ENCODE measurements at regions not wholly inside any gene's neighbourhood (a gene's known extent, or its start where the extent isn't known, plus 50 kb on each side); places are given as distances from the start of the nearest gene placed in this dataset.
"Not testable (repeated sequence)": the region's sequence is repeated elsewhere in the genome, so short reads cannot be mapped to it uniquely, and the experiment has no call there.

- Histone ChIP-seq H3K27ac (ENCODE audit: low read depth, low read length, poor library complexity, severe bottlenecking) (no peak overlapping the region), H3K79me2 (ENCODE audit: insufficient read depth, low read depth, low read length) (no peaks in the 10 kb centered on the region), H4K20me1 (ENCODE audit: insufficient read depth, low read length) (no peaks in the 10 kb centered on the region), H3K9me3 (ENCODE audit: low read length) (peaks cover 5% of the 10 kb centered on the region; the same call in 1 of the 2 replicates), H3K4me3 (ENCODE audit: low read depth, low read length, poor library complexity, severe bottlenecking) (no peak overlapping the region), H3K4me2 (ENCODE audit: low read length) (no peak overlapping the region), H3K9me2 (ENCODE audit: insufficient read depth, low read length) (no peaks in the 10 kb centered on the region), H3K4me1 (ENCODE audit: insufficient read depth, low read length, poor library complexity, severe bottlenecking) (peaks cover 20% of the 10 kb centered on the region), H2AFZ (ENCODE audit: low read length) (no peak overlapping the region), H3K36me3 (ENCODE audit: insufficient read depth, low read length) (no peaks in the 10 kb centered on the region)
- intact Hi-C loops (cut with micrococcal nuclease; ENCODE audit: unreplicated experiment): no loop called here
- ChIA-PET POLR2A (interaction anchor here (0.6 to 2.0 kb wide), 4 partner anchors 12 to 95 kb away, joined by 3 to 8 read pairs (median 5); no protein-coding TSS in a partner anchor), CTCF (ENCODE audit: unreplicated experiment) (no interaction called here)
- DNase-seq (ENCODE audit: low spot score): no peak
- BruUV-seq (replicated peaks): no TSS peak
- TF ChIP-seq EZH2phosphoT487 (IDR thresholded peaks at IDR 0.05; ENCODE audit: borderline replicate concordance, low read depth, low read length) (no peak), CTCF (conservative IDR thresholded peaks at IDR 0.05; ENCODE audit: low read length) (no peak)
Measured at GRCh38 chr4:78710536-78710935, 65.6 kb upstream of the BMP2K start.

GRCh38 chr4:78711676-78712075 is 64.5 kb upstream of the BMP2K start:
- Histone ChIP-seq H2AFZ (ENCODE audit: low read length) (no peak overlapping the region), H3K27ac (ENCODE audit: low read depth, low read length, poor library complexity, severe bottlenecking) (no peak overlapping the region), H3K36me3 (ENCODE audit: insufficient read depth, low read length) (no peaks in the 10 kb centered on the region), H3K9me2 (ENCODE audit: insufficient read depth, low read length) (no peaks in the 10 kb centered on the region), H3K79me2 (ENCODE audit: insufficient read depth, low read depth, low read length) (no peaks in the 10 kb centered on the region), H3K4me2 (ENCODE audit: low read length) (no peak overlapping the region), H3K9me3 (ENCODE audit: low read length) (peaks cover 5% of the 10 kb centered on the region; the same call in 1 of the 2 replicates), H3K4me3 (ENCODE audit: low read depth, low read length, poor library complexity, severe bottlenecking) (no peak overlapping the region), H3K4me1 (ENCODE audit: insufficient read depth, low read length, poor library complexity, severe bottlenecking) (peaks cover 13% of the 10 kb centered on the region), H4K20me1 (ENCODE audit: insufficient read depth, low read length) (no peaks in the 10 kb centered on the region)
- TF ChIP-seq EZH2phosphoT487 (IDR thresholded peaks at IDR 0.05; ENCODE audit: borderline replicate concordance, low read depth, low read length): no peak
- no peak for TF ChIP-seq CTCF (conservative IDR thresholded peaks at IDR 0.05; ENCODE audit: low read length)
- ChIA-PET POLR2A (interaction anchor here (0.7 to 1.4 kb wide), 4 partner anchors 11 to 90 kb away, joined by 3 to 7 read pairs (median 4); no protein-coding TSS in a partner anchor), CTCF (ENCODE audit: unreplicated experiment) (no interaction called here)
- intact Hi-C loops (cut with micrococcal nuclease; ENCODE audit: unreplicated experiment): no loop called here
- no peak for DNase-seq (ENCODE audit: low spot score)
- BruUV-seq (replicated peaks): no TSS peak

- H3K4me1 ChIP-seq (ENCODE audit: insufficient read depth, low read length, poor library complexity, severe bottlenecking); H3K4me2 ChIP-seq (ENCODE audit: low read length); H3K79me2 ChIP-seq (ENCODE audit: insufficient read depth, low read depth, low read length); POLR2A ChIA-PET; H3K36me3 ChIP-seq (ENCODE audit: insufficient read depth, low read length); H2AFZ ChIP-seq (ENCODE audit: low read length); H3K27ac ChIP-seq (ENCODE audit: low read depth, low read length, poor library complexity, severe bottlenecking); intact Hi-C loops (cut with micrococcal nuclease; ENCODE audit: unreplicated experiment); H3K4me3 ChIP-seq (ENCODE audit: low read depth, low read length, poor library complexity, severe bottlenecking); CTCF ChIA-PET (ENCODE audit: unreplicated experiment); H3K9me2 ChIP-seq (ENCODE audit: insufficient read depth, low read length); BruUV-seq (replicated peaks); H4K20me1 ChIP-seq (ENCODE audit: insufficient read depth, low read length); DNase-seq (ENCODE audit: low spot score); H3K9me3 ChIP-seq (ENCODE audit: low read length): not testable (repeated sequence)
Measured at GRCh38 chr4:78714598-78714997, 61.6 kb upstream of the BMP2K start.

- H3K36me3 ChIP-seq (ENCODE audit: insufficient read depth, low read length); H3K9me2 ChIP-seq (ENCODE audit: insufficient read depth, low read length); POLR2A ChIA-PET; BruUV-seq (replicated peaks); intact Hi-C loops (cut with micrococcal nuclease; ENCODE audit: unreplicated experiment); H3K27ac ChIP-seq (ENCODE audit: low read depth, low read length, poor library complexity, severe bottlenecking); H3K4me1 ChIP-seq (ENCODE audit: insufficient read depth, low read length, poor library complexity, severe bottlenecking); H2AFZ ChIP-seq (ENCODE audit: low read length); H3K79me2 ChIP-seq (ENCODE audit: insufficient read depth, low read depth, low read length); CTCF ChIA-PET (ENCODE audit: unreplicated experiment); H3K9me3 ChIP-seq (ENCODE audit: low read length); H3K4me2 ChIP-seq (ENCODE audit: low read length); DNase-seq (ENCODE audit: low spot score); H4K20me1 ChIP-seq (ENCODE audit: insufficient read depth, low read length); H3K4me3 ChIP-seq (ENCODE audit: low read depth, low read length, poor library complexity, severe bottlenecking): not testable (repeated sequence)
Measured at GRCh38 chr4:78715372-78715771, 60.8 kb upstream of the BMP2K start.

GRCh38 chr4:78717712-78718111 is 58.4 kb upstream of the BMP2K start:
- intact Hi-C loops (cut with micrococcal nuclease; ENCODE audit: unreplicated experiment); H3K79me2 ChIP-seq (ENCODE audit: insufficient read depth, low read depth, low read length); H4K20me1 ChIP-seq (ENCODE audit: insufficient read depth, low read length); H2AFZ ChIP-seq (ENCODE audit: low read length); H3K27ac ChIP-seq (ENCODE audit: low read depth, low read length, poor library complexity, severe bottlenecking); H3K4me2 ChIP-seq (ENCODE audit: low read length); H3K36me3 ChIP-seq (ENCODE audit: insufficient read depth, low read length); H3K4me3 ChIP-seq (ENCODE audit: low read depth, low read length, poor library complexity, severe bottlenecking); DNase-seq (ENCODE audit: low spot score); H3K9me2 ChIP-seq (ENCODE audit: insufficient read depth, low read length); POLR2A ChIA-PET; CTCF ChIA-PET (ENCODE audit: unreplicated experiment); BruUV-seq (replicated peaks); H3K9me3 ChIP-seq (ENCODE audit: low read length): not testable (repeated sequence)
- H3K4me1 ChIP-seq (ENCODE audit: insufficient read depth, low read length, poor library complexity, severe bottlenecking): peaks cover 12% of the 10 kb centered on the region
